Fibroblast of peridontal ligament (primary cell): ENCODE measurements at regions not wholly inside any gene's neighbourhood (a gene's known extent, or its start where the extent isn't known, plus 50 kb on each side); places are given as distances from the start of the nearest gene placed in this dataset.
A peak's percentile ranks its signal among the peaks of the same experiment; 100 is the strongest.

Experiments used
- DNase-seq: peaks from one replicate; pipeline ENCODE4 v3.0.0-alpha.2; 2010; ENCODE audit errors: extremely low read depth

GRCh38 chr6:16078064-16078463, 50.8 kb upstream of the MYLIP start:
- no peak for DNase-seq

- no peak for DNase-seq
Measured at GRCh38 chr6:16069671-16070070, 59.2 kb upstream of the MYLIP start.

- DNase-seq, result no peak
Measured at GRCh38 chr6:16069222-16069621, 59.7 kb upstream of the MYLIP start.

- no peak for DNase-seq
Measured at GRCh38 chr6:16067568-16067967, 61.3 kb upstream of the MYLIP start.

- DNase-seq, result no peak
Measured at GRCh38 chr6:16064671-16065072, 64.2 kb upstream of the MYLIP start.

- no peak for DNase-seq
Measured at GRCh38 chr6:16063580-16063979, 65.3 kb upstream of the MYLIP start.

GRCh38 chr6:16061818-16062217, 67.1 kb upstream of the MYLIP start:
- no peak for DNase-seq

GRCh38 chr6:16060039-16060438, 68.8 kb upstream of the MYLIP start:
- no peak for DNase-seq

- no peak for DNase-seq
Measured at GRCh38 chr6:16059496-16059895, 69.4 kb upstream of the MYLIP start.

- no peak for DNase-seq
Measured at GRCh38 chr6:16058929-16059345, 69.9 kb upstream of the MYLIP start.

GRCh38 chr6:16058201-16058928, 70.5 kb upstream of the MYLIP start:
- DNase-seq, result no peak

GRCh38 chr6:16057446-16057845, 71.4 kb upstream of the MYLIP start:
- DNase-seq, result no peak

- peak; percentile 2 for DNase-seq
Measured at GRCh38 chr6:16056263-16056870, 72.5 kb upstream of the MYLIP start.

GRCh38 chr6:16055852-16056251, 73.0 kb upstream of the MYLIP start:
- no peak for DNase-seq

GRCh38 chr6:16049168-16049567, 79.7 kb upstream of the MYLIP start:
- DNase-seq, result no peak

- no peak for DNase-seq
Measured at GRCh38 chr6:16048221-16048620, 80.7 kb upstream of the MYLIP start.

GRCh38 chr6:16047435-16047990, 81.4 kb upstream of the MYLIP start:
- DNase-seq, result no peak

GRCh38 chr6:16045238-16045637, 83.6 kb upstream of the MYLIP start:
- DNase-seq, result no peak

GRCh38 chr6:16044211-16044643, 84.7 kb upstream of the MYLIP start:
- DNase-seq, result no peak

GRCh38 chr6:16043171-16044135, 85.4 kb upstream of the MYLIP start:
- no peak for DNase-seq

GRCh38 chr6:16042751-16043150, 86.1 kb upstream of the MYLIP start:
- no peak for DNase-seq

GRCh38 chr6:16041327-16041726, 87.6 kb upstream of the MYLIP start:
- DNase-seq, result no peak
